Eye (tissue), 1 donor: ENCODE measurements at regions not wholly inside any gene's neighbourhood (a gene's known extent, or its start where the extent isn't known, plus 50 kb on each side); places are given as distances from the start of the nearest gene placed in this dataset.
A peak's percentile ranks its signal among the peaks of the same experiment; 100 is the strongest.
"Not testable (repeated sequence)": the region's sequence is repeated elsewhere in the genome, so short reads cannot be mapped to it uniquely, and the experiment has no call there.

Experiments
- DNase-seq: peaks from one replicate; pipeline ENCODE4 v3.0.0-alpha.2; 2015

DNA sequence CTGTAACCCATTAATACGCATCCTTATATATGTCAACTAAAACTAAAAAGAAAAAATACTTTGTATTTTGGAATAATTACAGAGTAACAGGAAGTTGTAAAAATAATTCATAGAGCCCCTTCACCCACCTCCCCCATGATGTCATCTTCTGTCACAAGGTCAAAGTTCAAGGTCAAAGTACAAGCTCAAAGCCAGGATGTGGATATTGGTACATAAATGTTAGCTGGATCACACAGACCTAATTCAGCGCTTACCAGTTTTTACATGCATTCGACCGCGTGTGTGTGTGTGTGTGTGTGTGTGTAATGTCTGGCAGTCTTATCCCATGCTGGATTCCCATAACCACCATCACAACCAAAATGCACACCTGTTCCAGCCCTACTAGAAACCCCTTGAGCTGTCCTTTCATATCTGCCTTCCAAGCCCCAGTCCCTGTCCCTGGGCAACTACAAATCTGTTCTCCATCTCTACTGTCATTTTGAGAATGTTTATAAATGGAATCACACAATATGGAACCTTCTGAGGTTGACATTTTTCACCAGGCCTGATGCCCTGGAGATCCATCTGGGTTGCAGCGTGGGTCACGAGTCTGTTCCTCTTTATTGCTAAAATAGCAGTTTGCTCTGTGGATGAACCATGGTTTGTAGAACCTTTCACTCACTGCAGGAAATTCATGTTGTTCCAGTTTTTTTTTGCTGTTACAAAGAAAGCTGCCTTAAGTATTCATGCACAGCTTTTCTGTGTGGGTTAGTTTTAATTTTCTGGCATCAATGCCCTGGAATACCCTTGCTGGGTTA lies 153.6 kb upstream of the PITRM1 start:
- DNase-seq, result no peak

- no peak for DNase-seq
Measured at GRCh38 chr10:3324612-3325038, 152.0 kb upstream of the PITRM1 start.

- no peak for DNase-seq
Measured at GRCh38 chr10:3323865-3324498, 151.4 kb upstream of the PITRM1 start.

DNA sequence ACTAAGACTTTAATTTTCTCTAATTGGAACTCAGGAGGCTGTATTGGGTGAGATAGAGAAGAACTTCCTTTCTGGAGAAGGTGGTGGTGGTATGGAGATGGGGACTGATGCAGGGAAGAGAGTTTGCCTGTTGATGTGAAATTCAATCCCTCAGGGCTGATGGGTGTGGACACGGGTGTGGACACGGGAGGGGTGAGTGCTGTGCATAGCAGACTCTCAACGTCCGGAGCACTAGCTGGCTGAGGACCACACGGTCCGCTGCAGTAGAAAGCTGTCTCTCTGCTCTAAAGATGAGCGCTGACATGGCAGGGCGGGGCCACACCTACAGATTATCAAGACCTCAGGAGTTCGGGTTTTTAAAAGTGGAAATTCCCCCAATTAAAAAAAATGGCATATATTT lies 148.5 kb upstream of the PITRM1 start:
- no peak for DNase-seq

GRCh38 chr10:3319811-3320226 lies 147.2 kb upstream of the PITRM1 start:
- DNase-seq, result no peak

- not testable (repeated sequence) for DNase-seq
Measured at GRCh38 chr10:3318480-3318807, 145.9 kb upstream of the PITRM1 start.

DNA sequence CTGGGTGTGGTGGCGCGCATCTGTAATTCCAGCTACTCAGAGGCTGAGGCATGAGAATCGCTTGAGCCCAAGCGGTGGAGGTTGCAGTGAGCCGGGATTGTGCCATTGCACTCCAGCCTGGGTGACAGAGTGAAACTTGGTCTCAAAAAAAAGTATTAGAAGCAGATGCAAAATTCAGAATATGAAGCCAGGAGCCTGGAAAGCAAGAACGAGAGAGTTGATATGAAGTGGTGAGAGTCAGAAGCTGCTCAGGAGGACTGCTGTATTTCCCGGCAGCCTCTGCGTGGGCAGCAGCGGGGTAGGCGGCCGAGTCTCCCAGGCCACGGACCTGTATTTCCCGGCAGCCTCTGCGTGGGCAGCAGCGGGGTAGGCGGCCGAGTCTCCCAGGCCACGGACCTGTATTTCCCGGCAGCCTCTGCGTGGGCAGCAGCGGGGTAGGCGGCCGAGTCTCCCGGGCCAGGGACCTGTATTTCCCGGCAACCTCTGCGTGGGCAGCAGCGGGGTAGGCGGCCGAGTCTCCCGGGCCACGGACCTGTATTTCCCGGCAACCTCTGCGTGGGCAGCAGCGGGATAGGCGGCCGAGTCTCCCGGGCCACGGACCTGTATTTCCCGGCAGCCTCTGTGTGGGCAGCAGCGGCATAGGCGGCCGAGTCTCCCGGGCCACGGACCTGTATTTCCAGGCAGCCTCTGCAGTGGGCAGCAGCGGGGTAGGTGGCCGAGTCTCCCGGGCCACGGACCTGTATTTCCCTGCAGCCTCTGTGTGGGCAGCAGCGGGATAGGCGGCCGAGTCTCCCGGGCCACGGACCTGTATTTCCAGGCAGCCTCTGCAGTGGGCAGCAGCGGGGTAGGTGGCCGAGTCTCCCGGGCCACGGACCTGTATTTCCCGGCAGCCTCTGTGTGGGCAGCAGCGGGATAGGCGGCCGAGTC lies 145.2 kb upstream of the PITRM1 start:
- not testable (repeated sequence) for DNase-seq

DNA sequence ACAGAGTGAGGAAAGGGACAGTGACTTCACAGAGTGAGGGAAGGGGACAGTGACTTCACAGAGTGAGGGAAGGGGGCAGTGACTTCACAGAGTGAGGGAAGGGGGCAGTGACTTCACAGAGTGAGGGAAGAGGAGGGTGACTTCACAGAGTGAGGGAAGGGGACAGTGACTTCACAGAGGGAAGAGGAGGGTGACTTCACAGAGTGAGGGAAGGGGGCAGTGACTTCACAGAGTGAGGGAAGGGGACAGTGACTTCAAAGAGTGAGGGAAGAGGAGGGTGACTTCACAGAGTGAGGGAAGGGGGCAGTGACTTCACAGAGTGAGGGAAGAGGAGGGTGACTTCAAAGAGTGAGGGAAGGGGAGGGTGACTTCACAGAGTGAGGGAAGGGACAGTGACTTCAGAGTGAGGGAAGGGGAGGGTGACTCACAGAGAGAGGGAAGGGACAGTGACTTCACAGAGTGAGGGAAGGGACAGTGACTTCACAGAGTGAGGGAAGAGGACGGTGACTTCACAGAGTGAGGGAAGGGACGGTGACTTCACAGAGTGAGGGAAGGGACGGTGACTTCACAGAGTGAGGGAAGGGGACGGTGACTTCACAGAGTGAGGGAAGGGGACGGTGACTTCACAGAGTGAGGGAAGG lies 142.0 kb upstream of the PITRM1 start:
- DNase-seq, result not testable (repeated sequence)

- peak; percentile 62 for DNase-seq
Measured at GRCh38 chr10:3313784-3314444, 141.3 kb upstream of the PITRM1 start.

- DNase-seq, result peak; percentile 46
Measured at GRCh38 chr10:3312403-3312940, 139.9 kb upstream of the PITRM1 start.

- no peak for DNase-seq
Measured at GRCh38 chr10:3310016-3310784, 137.6 kb upstream of the PITRM1 start.

- DNase-seq, result no peak
Measured at GRCh38 chr10:3306050-3306449, 133.5 kb upstream of the PITRM1 start.

DNA sequence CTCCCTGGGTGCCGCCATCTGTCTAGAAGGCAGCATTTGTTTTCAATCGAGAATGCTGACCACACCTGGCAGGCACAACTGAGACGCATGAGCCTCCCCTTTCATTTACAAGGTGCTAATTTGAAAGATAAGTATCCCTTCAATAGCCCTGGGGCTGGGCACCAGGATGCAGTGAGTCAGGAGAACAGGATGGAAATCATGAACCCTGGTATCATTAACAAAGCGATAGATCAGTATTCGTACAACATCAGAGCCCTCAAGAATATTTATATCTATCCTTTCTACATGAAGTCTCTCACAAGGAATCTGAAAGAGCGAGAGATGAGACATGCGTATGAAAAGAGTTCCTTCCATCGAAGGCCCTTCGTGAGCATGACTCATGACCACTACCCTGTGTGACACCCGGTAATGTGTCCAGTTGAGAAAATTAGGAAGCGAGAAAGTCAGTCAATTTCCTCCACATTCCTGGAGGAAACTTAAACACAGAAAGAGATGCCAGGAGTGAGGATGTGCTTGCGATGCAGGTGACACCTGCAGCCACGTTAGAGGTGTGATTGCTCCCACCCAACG lies 123.1 kb upstream of the PITRM1 start:
- DNase-seq, result no peak

- DNase-seq, result no peak
Measured at GRCh38 chr10:3294919-3295581, 122.5 kb upstream of the PITRM1 start.

GRCh38 chr10:3293581-3294431 lies 121.2 kb upstream of the PITRM1 start:
- DNase-seq, result no peak

GRCh38 chr10:3292636-3293035 lies 120.1 kb upstream of the PITRM1 start:
- DNase-seq, result no peak

DNA sequence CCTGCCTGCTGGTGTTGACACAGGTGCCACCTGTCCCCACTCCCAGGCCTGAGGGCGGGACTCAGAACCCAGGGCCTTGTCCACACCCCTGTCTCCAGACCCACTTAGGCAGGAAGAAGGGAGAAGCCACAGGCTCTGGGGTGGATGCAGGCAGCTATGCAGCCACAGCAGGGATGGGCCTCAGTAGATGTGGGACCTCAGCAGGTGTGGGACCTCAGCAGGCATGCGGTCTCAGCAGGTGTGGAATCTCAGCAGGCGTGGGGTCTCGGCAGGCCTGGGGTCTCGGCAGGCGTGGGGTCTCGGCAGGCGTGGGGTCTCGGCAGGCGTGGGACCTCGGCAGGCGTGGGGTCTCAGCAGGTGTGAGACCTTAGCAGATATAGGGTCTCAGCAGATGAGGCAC lies 118.0 kb upstream of the PITRM1 start:
- no peak for DNase-seq

- DNase-seq, result no peak
Measured at GRCh38 chr10:3287572-3288445, 115.2 kb upstream of the PITRM1 start.
